GM21576 (cell line): ENCODE measurements at regions not wholly inside any gene's neighbourhood (a gene's known extent, or its start where the extent isn't known, plus 50 kb on each side); places are given as distances from the start of the nearest gene placed in this dataset.

Experiments
- ATAC-seq: cut with Tn5 transposase; IDR thresholded peaks from one replicate; pipeline ENCODE4 v1.9.1; 2021; ENCODE audit warnings: mild to moderate bottlenecking, moderate library complexity; ENCODE audit not compliant: unreplicated experiment

DNA sequence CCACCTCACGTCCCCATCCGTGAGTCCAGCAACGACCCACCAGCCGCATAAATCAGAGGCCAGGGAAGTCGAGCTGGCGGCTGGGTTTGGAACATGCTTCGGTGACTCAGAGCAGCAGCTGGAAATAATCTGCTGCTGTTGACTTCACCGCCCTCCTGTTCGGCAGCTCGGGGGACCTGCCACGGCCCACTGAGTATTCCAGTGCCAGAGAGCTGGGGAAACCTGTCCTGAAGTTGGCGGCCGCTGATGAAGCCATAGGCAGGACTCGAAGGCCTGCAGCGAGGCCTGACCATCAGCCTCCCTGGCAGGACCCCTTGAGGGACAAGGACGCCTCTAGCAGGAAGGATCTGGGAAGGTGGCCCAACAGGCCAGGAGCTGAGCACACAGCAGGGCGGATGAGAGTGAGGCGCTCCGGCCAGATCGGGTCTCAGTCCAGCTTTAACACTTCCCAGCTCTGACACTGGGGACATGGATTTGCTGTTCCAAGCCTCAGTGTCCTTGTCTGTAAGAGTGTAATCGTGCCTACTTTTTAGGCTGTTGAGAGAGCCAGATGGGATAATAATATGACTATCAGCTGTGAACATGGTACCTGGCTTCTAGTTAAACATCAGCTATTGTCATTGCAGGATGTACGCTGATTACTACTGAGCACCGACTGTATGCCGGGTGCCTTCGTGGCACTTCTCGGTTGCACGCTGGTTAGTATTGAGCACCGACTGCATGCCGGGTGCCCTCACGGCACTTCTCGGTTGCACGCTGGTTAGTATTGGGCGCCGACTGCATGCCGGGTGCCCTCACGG lies 50.4 kb upstream of the CIBAR2 start:
- ATAC-seq: no peak

DNA sequence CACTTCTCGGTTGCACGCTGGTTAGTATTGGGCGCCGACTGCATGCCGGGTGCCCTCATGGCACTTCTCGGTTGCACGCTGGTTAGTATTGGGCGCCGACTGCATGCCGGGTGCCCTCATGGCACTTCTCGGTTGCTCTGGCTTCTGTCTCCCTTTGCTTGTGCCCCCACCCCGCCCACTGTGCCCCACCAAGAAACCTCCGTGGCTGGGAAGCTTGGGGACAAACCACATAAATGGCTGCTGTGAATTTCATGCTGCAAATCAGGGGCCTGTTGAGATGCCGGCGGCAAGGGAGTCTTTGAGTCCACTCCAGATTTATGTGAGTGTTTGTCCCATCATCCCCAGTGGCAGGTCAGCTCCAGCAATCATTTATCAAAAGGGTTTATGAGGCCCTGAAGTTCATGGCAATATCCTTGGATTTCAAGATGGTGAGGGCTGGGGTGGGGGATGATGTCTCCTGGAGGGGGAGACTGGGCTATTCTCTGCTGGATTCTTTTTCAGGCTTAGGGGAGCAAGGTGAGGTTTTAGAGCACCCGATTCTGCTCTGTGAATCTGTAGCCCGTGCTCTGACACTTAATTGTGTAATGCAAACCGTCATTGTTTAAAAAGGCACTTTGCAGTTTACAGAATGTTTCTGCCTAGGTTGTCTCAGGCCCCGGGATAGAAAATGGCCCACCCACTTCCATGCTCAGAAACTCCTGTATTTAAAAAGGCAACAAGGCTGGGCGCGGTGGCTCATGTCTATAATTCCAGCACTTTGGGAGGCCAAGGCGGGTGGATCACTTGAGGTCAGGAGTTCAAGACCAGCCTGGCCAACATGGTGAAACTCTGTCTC lies 51.2 kb upstream of the CIBAR2 start:
- ATAC-seq: no peak

DNA sequence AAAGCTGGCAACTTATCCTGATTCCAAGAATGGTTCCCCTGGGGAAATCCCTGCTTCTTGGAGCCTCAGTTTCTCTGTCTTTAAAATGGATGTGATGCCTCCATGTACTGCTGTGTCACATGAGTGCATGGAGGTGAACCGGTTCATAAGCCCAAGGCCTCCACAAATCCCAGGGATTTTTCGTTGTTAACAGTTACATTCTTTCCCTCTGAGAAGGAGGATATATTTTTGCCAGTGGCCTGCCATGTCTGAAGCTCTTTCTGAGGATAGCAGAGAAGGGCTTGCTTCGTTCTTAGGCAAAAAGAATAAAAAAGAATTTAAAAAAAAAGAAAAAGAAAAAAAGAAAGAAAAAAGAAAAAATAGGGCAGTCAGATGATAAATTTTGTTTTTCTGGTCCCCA lies 52.2 kb upstream of the CIBAR2 start:
- ATAC-seq: no peak

DNA sequence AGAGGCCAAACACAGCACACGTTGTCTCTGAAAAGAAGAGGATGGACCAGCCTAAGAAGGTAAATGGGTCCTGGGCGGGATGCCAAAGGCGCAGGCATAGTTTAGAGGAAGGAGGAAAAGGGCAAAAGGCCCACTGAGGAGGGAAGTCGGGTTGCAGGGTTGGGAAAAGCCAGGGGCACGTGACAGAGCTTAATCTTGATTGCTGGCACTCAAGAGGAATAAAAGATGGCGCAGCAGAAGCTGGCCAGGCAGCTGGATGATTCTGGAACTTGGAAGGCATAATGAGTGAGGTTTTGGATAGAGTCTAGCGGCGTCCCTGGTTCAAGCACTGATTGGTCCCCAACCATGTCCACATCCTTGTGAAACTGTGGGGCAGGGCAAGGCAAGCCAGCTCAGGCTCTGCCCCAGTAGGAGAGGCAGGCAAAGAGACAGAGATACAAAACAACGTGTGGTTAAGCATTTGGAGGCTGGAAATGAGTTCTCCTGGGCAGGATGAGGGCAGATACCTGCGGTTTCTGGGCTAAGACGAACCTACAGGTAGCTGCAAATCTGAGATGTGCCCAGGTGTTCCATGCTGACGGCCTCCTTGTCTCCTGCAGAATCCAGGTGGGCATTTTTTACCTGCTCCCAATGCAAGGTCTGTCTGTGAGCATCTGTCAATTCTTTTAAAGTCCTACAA lies 52.7 kb upstream of the CIBAR2 start:
- no peak for ATAC-seq

DNA sequence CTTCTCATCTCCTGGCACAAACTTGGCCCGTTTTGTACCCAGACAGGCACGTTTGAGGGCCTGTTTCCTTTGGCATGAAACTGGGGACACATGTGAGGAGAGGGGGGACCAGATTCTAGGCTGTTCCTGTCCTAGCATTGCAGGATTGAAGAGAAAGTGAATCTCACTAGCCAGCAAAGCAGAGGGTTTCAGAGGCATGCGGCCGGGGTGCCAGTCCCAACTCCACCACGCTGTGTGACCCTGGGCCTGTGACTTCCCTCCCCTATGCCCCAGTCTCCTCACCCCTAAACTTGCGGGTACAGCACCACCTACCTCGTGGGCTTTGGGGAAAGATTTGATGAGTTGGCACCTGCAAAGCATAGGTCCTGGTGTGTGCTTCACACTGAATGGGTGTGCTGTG lies 53.5 kb upstream of the CIBAR2 start:
- ATAC-seq: no peak

DNA sequence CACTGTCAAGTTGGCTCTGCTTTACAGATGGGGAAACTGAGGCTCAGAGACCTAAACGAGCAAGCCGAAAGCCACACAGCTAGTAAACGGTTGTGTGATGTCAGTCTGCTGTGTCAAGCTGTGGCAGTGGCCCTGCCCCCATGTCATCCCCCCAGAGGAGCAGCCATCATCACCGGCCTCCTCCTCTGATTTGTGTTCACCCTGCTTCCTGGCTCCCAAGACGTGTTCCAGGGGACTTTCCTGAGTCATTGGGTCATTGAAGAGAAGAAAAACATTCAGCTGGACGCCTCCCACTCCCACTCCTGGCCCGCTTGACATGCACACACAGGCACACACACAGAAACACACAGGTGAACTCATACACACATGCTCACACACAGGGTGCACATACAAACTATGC lies 54.0 kb upstream of the CIBAR2 start:
- ATAC-seq: no peak

DNA sequence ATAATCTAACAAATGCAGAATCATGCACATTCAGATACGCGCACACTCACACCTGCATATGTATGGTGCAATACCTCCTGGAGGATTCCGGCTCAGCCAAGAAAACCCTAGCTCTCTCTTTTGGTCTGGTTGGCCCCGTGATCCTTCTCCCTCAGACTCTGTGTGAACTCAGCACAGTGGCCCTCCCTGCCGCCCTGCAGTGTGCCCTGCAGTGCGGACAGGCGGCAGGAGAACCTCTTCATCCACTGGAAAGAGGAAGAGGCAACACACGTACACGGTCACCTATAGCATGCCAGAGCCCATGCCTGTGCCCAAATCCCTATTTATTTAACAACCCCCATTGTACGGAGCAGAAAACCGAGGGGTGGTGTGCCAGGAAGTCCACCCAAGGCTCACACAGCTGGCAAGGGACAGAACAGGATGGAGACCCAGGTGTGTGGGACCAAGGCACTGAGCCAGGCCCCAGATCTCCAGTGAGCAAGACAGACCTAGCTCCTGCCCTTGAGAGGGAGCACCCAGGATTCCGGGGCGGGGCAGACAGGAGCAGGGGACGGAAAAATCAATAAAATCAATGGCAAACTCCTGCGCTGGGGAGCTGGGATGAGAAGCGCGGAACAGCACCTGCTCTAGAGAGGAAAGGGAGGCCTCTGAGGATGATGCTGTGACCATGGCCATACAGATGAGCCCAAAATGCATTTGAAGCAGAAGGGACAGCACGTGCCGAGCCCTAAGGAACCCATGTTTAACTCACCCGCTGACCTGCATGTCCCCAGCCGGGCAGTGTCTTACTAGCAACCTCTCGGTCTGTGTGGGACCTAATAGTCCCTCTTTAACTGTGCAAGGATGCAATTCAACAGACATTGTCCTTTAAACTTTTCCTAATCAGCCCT lies 54.7 kb upstream of the CIBAR2 start:
- ATAC-seq: no peak

DNA sequence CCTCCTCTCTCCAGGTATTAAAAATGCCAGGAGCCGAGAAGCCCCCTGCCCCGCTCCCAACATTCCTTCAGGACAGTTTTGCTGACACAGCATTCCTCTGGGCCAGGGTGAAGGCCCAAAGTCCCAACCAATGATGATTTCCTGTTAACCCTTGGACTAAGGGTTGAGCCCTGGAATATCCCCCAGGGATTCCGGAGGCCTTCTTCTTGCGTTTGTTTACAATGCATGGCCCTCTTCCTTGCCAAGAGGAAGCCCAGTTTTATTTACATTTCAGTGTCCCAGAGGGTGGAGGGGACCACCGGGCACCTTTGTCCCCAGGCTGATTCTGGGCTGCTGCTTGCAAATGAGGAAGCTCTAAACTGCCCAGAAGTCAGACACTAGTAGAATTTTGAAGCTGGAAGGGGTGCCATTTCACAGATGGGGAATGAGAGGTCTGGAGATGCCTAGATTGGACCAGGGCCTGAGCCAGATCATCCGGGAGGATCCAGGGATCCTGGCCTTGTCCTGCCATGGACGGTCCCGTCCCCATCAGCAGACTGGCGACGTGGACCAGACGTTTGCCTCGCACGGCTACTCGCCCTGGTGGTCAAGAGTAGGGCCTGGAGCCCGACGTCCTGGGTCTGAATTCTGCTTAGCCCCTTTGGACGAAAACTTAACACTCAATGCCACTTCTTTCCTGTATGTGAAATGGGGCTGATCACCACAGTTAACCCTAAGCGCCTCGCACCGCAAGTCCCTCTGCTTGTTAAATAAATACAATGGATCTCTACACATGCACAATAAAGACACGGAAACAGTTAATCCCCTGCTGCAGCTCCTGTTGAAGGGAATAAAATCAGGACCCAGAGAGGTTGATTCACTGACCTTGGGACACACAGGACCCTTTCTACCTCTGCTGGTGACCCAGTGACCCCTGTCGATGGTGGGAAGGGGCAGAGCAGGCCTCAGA lies 55.6 kb upstream of the CIBAR2 start:
- ATAC-seq: no peak

DNA sequence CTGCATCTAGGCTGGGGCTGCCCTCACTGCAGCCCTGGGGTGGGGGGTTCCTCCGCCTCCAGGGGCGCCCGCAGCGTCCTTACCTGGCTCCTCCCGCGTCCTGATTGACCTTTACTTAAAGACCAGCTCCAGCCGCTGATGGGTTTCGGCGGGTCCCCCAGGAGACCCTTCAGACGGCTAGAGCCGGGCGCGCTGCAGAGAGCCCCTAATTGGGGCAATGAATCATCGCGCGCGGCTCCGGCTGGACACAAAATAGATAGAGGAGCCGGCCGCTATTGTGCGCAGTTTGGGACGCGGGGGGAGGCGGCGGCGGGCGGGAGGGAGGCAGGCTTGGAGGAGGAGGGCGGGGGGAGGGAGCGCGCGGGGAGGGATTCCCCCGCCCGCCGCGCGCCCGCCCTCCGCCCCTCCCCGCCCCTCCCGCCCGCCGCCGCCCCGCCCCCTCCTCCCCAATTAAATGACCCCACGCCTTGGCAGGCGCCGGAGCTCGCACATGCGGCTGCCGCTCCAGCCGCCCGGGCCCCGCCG lies 56.5 kb upstream of the CIBAR2 start:
- no peak for ATAC-seq

DNA sequence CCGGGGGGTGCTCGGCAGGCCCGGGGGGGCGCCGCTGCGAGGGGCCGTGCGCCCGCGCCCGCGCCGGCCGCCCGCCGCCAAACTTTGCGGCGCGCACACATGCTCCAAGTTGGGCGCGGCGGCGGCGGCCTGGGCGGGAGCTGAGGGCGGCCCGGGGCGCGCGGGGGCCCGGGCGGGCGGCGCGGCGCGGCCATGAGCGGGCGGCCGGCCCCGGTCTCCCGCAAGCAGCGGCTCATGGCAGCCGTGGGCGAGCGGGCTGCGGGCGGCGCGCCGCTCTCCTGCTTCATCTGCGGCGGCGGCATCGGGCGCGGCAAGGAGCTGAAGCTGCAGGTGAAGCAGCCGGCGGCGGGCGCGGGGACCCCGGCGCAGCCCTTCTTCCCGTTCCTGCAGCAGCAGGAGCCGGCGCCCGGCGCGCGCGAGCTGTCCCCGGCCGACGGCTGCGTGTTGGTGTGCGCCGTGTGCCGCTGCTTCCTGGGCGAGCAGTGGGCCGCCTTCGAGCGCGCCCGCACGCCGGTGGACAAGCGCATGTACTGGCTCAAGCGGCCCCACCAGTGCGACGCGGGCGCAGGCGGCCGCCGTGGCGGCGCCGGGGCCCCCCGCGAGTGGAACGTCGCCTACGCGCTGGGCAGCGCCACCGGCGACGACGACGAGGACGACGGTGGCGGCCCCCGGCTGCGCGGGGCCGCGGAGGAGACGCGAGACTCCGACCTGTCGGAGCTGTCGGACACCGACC lies 57.2 kb upstream of the CIBAR2 start:
- no peak for ATAC-seq

DNA sequence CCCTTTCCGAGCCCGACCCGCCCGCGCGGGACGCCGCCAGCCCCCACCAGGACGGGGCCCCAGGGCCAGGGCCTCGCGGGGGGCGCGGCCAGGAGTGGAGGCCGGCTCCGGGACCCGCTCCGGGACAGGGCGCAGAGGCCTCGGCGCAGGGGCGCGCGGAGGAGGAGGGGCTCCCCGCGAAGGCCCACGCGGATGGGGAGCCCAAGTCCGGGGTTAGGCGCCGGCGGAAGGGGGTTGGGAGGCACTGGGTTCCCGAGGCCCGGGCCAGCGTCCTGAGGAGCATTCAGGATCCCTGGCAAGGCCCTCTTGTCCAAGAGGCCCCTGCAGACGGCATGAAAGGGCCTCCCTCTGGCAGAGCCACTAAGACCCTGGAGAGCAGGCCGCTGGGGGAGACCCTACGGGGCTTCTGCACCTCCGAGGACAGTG lies 57.8 kb upstream of the CIBAR2 start:
- no peak for ATAC-seq

DNA sequence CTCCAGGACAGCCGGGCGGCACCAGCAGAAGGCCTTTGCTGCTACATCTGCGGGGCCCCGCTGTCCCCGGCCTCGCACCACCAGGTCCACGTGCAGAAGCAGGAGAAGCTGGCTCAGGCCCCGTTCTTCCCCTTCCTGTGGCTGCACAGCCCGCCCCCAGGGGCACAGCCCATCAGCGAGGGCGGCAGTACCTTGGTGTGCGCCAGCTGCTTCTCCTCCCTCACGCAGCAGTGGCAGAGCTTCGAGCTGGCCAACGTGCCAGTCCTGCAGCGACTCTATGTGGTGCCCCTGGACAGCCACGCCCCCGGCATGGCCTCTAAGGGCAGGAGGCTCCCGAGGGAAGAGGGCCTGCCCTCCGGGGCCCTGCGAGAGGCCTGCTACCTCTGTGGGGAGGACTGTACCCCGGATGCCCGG lies 58.3 kb upstream of the CIBAR2 start:
- no peak for ATAC-seq

DNA sequence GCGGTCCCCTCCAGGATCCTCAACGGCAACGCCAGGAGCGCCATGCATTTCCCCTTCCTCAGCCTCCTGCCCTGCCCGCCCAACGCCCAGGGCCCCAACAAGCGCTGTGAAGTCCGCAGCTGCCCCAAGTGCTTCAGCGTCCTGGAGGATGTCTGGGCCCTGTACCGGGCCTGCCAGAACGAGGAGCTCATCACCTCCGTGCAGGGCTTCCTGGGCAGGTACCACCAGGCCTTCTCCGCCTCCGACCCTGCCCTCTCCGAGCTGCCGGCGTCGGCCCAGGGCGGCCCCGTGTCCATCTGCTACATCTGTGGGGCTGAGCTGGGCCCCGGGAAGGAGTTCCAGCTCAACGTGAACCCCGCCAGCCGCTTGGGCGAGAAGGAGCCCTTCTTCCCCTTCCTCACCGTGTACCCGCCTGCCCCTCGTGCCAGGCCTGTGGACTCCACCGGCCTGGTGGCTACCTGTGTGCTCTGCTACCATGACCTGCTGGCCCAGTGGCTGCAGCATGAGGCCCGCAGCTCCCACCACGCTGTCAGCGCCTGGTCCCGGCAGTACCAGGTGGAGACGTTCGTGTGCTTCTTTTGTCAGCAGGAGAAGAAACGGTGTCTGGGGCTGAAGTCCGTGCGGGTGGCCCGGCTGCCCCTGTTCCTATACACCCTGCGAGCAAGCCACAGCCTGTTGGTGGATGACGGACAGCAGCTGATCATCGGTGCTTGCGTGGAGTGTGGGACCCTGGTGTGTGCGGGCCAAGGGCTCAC lies 58.9 kb upstream of the CIBAR2 start:
- no peak for ATAC-seq

DNA sequence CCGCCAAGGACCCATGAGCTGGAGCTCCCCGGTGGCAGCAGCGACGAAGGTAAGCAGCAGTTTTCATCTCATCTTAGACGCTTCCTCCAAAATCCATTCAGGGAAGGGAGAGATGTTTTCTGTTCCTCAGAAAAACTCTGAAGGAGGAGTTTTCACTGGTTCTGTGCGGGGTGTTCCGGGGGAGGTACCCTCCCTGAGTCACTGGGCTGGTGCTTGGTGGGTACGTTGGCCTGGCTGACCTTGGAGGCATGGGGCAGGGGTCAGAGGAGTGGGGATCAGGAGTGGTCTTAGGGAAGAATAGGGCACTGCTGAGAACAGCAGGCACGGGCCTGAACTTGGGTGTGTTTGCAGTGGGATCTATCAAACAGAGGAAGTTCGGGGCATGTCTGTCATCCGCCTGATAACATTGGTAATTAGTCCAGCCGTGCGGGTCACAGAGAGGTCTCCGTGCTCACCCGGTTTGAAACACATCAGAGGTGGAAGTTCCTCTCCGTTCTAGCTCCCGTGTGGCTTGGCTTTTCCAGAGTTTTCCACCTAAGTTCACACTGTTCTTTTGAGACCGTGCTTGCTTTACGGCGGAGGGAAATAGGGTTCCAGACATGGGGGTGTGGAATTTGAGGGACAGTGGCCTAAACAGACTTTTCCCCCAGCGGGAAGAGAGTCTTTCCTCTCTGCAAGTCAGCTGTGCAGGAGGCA lies 59.6 kb upstream of the CIBAR2 start:
- no peak for ATAC-seq

DNA sequence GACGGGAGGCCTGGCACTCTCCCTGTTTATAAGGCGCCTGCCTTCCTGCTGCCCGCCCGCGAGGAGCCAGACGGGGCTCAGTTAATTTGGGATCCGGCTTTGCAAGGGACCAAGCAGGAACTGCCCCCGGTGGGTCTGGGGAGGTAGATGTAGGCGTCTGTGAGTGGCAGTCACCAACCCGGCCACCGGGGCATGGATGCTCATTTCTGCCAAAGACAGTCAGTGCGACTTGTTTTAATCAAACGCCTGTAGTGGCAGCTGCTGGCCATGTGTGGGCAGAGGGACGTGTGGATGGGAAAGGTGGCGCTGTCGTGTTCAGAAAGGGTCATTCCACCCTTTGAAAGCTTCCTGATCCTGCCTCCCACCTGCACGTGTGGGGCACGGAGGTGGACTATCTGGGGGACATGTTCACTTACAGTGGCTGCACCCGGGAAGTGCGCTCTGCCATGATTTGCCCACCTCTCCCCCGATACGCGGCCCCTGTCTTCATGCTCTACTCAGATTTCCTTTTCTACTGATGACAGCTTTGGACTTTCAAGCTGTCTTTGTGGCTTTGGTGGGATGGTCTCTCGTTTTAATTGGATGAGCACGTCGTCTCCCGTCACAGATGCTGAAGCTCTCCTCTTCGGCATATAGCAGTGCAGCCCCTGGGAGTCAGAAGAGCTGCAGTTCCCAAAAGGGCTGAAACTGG lies 60.3 kb upstream of the CIBAR2 start:
- no peak for ATAC-seq

DNA sequence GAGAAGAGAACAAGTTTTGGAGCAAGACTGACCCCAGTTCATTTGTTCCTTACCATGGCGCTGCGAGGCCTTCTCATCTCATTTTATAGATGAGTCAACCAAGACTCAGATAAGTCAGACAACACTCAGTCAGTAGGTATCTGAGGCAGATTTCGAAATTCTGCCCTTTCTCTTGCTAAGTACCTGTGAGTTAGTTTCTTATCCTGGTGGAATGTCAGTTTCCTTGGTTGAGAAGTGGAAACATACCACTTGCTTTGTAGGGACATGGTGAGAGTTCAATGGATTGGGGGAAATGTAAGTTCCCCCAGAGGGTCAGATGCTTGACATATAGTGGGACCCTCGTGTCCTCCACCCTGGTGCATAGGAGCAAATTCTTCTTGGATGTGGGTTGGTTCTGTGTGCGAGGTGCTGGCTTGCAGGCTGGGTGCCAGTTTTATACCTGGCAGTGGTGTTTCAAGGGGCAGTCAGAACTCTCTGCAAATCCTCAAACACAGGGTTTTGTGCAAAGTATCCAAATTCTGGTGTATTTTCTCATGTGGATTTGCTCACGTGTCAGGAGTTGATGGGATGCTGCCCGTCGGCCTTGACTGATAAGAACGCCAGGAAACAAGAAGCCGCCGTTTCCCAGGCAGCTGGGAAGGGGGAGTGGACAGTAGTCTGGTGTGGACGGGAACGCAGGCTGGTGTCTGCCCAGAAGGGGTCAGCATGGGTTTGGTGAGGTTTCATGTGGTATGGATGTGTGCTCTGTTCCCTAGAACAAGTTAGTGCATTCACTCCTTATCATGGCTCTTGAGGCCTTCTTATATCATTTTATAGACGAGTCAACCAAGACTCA lies 61.1 kb upstream of the CIBAR2 start:
- ATAC-seq: no peak
